Jurkat, Clone E6-1 (cell line): ENCODE measurements at regions not wholly inside any gene's neighbourhood (a gene's known extent, or its start where the extent isn't known, plus 50 kb on each side); places are given as distances from the start of the nearest gene placed in this dataset.
"Not testable (repeated sequence)": the region's sequence is repeated elsewhere in the genome, so short reads cannot be mapped to it uniquely, and the experiment has no call there.

Experiments
- DNase-seq: peaks from one replicate; pipeline ENCODE4 v3.0.0-alpha.2; 2011; ENCODE audit warnings: low read depth, low spot score
- H3K4me3 ChIP-seq: 2 replicates; pipeline ENCODE4 v1.5.1; 2011; ENCODE audit warnings: mild to moderate bottlenecking, low read length, control low read depth, moderate library complexity

GRCh38 chr15:98292442-98293240 lies 332.1 kb downstream of the ARRDC4 start:
- peak; percentile 17 for DNase-seq
- no peak overlapping the region for H3K4me3 ChIP-seq

DNA sequence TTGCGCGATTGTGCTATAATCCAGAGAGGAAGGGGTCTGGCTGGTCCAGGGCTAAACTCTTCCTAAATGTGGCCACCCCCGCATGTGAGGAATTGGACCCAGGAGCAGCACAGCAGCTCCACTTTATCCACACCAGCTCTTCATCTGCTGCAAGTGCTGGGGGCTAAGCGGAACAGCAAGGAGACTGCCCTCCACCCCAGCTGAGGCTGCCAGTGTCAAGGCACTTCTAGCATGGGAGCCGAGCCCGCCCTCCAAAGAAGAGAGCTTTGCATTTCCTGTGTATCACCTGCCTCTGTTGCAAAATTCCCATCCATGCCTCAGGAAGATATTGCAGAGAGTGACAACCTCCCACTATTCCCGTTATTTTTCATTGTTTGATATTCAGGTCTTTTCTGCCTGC lies 333.6 kb downstream of the ARRDC4 start:
- DNase-seq, result no peak
- no peak overlapping the region for H3K4me3 ChIP-seq

GRCh38 chr15:98295101-98295759 lies 334.7 kb downstream of the ARRDC4 start:
- not testable (repeated sequence) for H3K4me3 ChIP-seq, DNase-seq

GRCh38 chr15:98296653-98297052 lies 336.1 kb downstream of the ARRDC4 start:
- DNase-seq, result no peak
- H3K4me3 ChIP-seq, result no peak overlapping the region

DNA sequence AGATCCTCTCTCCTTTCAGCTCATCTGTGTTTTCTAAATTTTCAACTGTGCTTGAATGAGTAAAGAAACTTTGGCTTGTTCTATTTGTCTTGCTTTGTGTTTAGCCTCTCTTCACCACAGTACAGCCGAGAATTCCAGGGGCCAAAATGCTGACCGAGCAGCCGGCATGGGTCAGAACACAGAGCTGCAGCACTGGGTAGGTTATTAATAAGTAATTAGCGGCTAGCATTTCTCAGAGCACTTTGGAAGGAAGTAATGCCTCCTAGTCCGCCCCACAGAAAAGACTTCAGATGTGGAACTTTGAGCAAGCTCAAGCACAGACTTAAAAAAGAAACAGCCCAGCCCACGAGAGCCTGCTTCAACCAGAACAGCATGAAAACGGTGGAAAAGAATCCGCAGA lies 343.9 kb downstream of the ARRDC4 start:
- H3K4me3 ChIP-seq, result no peak overlapping the region
- DNase-seq, result no peak

DNA sequence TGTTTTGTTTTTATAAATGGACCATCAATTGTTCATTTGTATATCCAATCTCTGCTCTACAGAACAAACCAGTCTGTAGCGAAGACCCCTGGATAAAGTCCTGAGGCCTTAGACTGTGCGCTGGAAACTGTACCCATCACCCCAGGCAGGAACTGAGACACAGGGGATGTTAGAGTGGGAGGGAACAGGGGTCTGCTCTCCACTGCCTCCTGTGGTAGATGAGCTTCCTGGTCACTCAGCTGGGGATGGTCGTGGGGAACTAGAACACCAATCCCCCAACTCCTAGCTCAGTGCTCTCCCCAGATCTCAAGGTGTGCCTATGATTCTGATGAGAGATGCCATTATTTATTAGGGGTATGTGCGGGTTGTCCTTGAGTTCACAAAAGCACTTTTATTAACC lies 340.2 kb upstream of the IGF1R start:
- DNase-seq, result no peak
- no peak overlapping the region for H3K4me3 ChIP-seq

DNA sequence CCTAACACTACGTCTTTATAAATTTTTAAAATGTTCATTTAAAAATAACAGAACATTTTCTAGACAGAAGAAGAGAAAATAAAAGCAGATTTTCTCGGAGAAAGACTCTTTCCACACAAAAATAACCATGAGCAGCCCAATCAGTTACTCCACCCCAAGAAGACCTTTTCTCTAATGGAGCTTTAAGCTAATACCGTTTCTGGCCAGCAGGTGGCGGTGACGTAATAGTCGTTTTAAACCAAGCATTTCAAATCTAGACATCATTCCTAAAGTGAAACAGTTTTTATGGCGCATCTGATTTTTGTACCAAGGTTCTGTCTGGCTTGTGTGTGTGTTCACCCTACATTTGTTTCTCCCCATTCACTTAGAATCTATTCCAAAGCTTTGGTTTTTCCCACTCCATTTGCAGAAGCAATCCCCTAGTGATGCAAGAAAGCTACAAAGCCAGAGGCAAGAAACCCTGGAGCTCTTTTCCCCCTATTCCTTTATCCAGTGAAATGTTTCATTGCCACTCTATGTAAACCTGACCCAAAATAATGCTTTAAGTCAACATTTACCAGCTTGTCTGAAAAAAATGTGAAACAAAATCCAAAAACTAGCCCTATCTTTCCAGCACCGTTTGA lies 336.7 kb upstream of the IGF1R start:
- DNase-seq, result peak; percentile 75
- no peak overlapping the region for H3K4me3 ChIP-seq

DNA sequence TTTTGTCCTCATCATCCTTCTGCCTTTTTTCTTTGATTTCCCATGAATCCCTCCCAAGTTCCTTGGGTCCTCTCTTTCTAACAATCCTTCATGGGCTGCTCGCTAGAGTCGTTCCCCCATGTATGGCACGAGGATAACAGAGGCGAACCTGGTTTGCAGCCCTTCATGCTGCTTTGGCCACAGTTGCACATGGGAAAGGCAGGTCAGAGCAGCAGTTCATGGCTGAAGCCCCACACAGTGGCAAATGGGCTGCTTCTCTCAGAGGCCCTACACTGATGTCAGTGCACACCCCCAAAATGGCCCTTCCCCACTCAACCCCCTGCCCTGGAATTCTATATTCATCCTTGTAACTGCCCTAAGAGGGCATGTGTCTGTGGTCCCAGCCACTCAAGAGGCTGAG lies 335.4 kb upstream of the IGF1R start:
- DNase-seq, result no peak
- H3K4me3 ChIP-seq, result no peak overlapping the region

- H3K4me3 ChIP-seq, result no peak overlapping the region
- no peak for DNase-seq
Observed at GRCh38 chr15:98315971-98316370, 332.4 kb upstream of the IGF1R start.

- no peak overlapping the region for H3K4me3 ChIP-seq
- no peak for DNase-seq
Observed at GRCh38 chr15:98321896-98322295, 326.4 kb upstream of the IGF1R start.

DNA sequence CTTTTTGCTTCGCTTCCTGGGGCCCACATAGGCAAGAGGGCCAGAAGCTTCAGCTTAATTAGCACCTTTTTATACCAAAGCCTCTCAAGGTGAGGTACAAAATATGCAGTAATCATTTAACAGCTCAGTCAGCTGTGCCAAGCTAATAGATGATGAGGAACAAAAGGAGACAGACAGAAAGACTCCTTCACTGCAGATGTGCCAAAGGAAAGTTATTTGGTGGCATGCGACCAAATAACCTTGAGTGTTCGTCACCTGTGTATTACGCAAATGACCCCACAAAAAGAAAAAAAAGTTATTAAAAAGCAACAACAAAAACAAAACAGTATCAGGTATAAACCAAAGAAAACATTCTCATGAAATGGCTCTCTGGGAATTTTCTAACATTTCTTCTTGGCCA lies 325.8 kb upstream of the IGF1R start:
- no peak overlapping the region for H3K4me3 ChIP-seq
- DNase-seq, result no peak

- no peak overlapping the region for H3K4me3 ChIP-seq
- DNase-seq, result no peak
Observed at GRCh38 chr15:98324341-98324970, 323.9 kb upstream of the IGF1R start.

GRCh38 chr15:98326804-98327203 lies 321.5 kb upstream of the IGF1R start:
- no peak overlapping the region for H3K4me3 ChIP-seq
- DNase-seq, result no peak

GRCh38 chr15:98330258-98330657 lies 318.1 kb upstream of the IGF1R start:
- H3K4me3 ChIP-seq, result no peak overlapping the region
- DNase-seq, result no peak

DNA sequence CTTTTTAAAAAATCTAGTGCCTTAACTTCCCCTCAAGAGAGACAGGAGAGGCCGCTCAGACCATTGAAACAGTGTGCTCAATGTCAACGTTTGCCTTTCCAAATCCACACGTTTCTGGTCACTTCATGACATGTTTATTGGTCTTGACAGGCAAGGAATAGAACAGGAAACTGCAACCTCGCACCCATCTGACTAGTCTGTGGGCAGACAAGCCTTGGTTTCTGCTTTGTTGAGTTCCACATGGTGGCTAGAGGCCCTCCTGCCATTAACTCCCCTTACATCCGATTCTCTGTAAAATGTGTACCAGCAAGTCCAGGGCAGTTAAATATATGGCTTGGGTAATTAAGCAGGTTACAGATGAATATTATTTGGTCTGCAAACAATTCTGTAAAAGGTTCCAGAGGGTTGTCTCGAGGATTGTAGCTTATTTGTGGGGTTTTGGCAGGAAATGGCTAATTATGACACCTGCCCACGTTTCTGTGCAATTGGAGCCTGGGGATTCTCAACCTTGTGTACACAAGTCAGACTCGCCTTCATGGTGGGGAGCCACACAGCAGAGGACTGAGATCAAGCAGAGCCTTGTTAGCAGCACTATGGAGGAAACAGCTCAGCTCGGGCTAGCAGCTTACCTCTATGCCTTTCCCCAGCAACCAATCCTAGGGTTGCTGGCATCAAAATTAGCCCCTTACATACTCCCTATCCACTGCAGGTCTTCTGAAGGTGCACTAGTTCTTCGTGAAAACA lies 317.5 kb upstream of the IGF1R start:
- no peak overlapping the region for H3K4me3 ChIP-seq
- no peak for DNase-seq

- H3K4me3 ChIP-seq, result no peak overlapping the region
Observed at GRCh38 chr15:98331676-98332075, 316.7 kb upstream of the IGF1R start.

DNA sequence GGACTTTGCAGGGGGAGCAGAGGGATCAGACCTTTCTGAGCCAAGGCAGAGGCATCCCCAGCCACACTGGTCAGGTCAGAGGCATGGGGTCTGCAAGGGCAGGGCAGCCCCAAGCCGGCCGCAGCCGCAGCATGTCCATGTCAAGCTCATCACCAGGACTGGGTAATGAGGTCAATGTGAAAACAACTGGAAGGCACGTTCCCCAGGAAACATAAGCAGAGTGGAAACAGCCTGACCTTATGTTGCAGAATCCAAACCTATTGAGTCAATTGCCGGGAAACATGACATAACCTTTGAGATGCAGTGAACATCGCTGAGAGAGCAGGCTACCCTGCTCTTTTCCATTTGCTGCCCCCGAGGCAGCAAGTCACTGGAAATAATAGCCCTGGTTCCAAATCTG lies 315.1 kb upstream of the IGF1R start:
- no peak overlapping the region for H3K4me3 ChIP-seq
- DNase-seq, result no peak

More at GRCh38 chr15:98331676-98332075, 316.7 kb upstream of the IGF1R start:
- DNase-seq, result no peak

DNA sequence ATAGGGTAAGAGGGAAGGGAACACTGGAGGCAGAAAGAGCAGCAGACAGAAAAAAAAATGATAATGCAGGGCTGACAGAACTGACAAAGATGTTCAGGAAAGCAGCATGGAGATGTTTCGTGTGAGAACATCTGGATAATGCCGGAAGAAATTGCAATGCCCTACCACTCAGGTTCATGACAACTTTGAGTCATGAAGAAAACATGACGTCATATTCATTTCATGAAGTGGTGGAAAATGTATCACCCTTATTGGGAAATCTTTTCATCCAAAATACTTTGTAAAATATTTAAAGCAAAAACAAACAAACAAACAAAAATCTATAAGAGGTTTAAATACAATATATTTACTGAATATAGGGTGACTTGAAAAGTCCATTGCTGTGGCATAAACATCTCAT lies 305.4 kb upstream of the IGF1R start:
- no peak for DNase-seq
- H3K4me3 ChIP-seq, result no peak overlapping the region

DNA sequence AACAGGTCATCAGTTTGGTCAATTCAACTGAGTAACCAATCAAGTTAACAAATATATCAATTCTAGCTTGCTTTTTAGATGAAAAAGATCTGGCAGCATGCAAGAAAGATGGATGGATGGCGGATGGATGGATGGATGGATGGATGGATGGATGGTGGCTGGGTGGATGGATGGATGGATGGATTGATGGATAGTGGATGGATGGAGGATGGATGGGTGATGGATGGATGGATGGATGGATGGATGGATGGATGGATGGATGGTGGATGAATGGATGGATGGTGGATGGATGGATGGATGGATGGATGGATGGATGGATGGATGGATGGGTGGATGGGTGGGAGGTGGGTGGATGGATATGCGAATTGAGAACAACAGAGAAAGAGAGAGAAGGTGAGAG lies 303.7 kb upstream of the IGF1R start:
- DNase-seq, result no peak
- no peak overlapping the region for H3K4me3 ChIP-seq
